NB4 (cell line): ENCODE measurements at regions not wholly inside any gene's neighbourhood (a gene's known extent, or its start where the extent isn't known, plus 50 kb on each side); places are given as distances from the start of the nearest gene placed in this dataset.

ENCODE experiments used
- MYC ChIP-seq: IDR thresholded peaks from 2 replicates; pipeline ENCODE4 v1.6.1; 2011; ENCODE audit warnings: low read depth, low read length
- POLR2A ChIP-seq: IDR thresholded peaks from 2 replicates; pipeline ENCODE4 v1.6.1; 2011; ENCODE audit warnings: mild to moderate bottlenecking; ENCODE audit not compliant: insufficient read length; ENCODE audit errors: extremely low read depth
- TF ChIP-seq, protein P1 (sequence below): IDR thresholded peaks from one replicate; pipeline ENCODE4 v1.5.1; 2012; ENCODE audit warnings: low read depth, low read length

GRCh38 chr2:165016772-165017411 lies 61.6 kb upstream of the SLC38A11 start:
- TF ChIP-seq, protein P1, sequence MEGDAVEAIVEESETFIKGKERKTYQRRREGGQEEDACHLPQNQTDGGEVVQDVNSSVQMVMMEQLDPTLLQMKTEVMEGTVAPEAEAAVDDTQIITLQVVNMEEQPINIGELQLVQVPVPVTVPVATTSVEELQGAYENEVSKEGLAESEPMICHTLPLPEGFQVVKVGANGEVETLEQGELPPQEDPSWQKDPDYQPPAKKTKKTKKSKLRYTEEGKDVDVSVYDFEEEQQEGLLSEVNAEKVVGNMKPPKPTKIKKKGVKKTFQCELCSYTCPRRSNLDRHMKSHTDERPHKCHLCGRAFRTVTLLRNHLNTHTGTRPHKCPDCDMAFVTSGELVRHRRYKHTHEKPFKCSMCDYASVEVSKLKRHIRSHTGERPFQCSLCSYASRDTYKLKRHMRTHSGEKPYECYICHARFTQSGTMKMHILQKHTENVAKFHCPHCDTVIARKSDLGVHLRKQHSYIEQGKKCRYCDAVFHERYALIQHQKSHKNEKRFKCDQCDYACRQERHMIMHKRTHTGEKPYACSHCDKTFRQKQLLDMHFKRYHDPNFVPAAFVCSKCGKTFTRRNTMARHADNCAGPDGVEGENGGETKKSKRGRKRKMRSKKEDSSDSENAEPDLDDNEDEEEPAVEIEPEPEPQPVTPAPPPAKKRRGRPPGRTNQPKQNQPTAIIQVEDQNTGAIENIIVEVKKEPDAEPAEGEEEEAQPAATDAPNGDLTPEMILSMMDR = peak; percentile 55
- TF ChIP-seq POLR2A (no peak), MYC (no peak)
